GM04503 (cell line): ENCODE measurements at regions not wholly inside any gene's neighbourhood (a gene's known extent, or its start where the extent isn't known, plus 50 kb on each side); places are given as distances from the start of the nearest gene placed in this dataset.
"Not testable (repeated sequence)": the region's sequence is repeated elsewhere in the genome, so short reads cannot be mapped to it uniquely, and the experiment has no call there.

Source experiments
- DNase-seq: peaks from one replicate; pipeline ENCODE4 v3.0.0-alpha.2; 2012; ENCODE audit warnings: low read depth

GRCh38 chr16:75924397-75924796 is 198.1 kb upstream of the CPHXL start:
- no peak for DNase-seq

GRCh38 chr16:75927810-75928209 is 201.5 kb upstream of the CPHXL start:
- DNase-seq, result no peak

GRCh38 chr16:75928295-75928694 is 202.0 kb upstream of the CPHXL start:
- DNase-seq, result no peak

- DNase-seq, result no peak
Measured at GRCh38 chr16:75929046-75929445, 202.8 kb upstream of the CPHXL start.

GRCh38 chr16:75931043-75931442 is 204.8 kb upstream of the CPHXL start:
- no peak for DNase-seq

- no peak for DNase-seq
Measured at GRCh38 chr16:75931970-75932369, 205.7 kb upstream of the CPHXL start.

- no peak for DNase-seq
Measured at GRCh38 chr16:75938818-75939217, 212.5 kb upstream of the CPHXL start.

- DNase-seq, result no peak
Measured at GRCh38 chr16:75942351-75942750, 216.1 kb upstream of the CPHXL start.

GRCh38 chr16:75942936-75943335 is 216.6 kb upstream of the CPHXL start:
- DNase-seq, result no peak

- no peak for DNase-seq
Measured at GRCh38 chr16:75943705-75944514, 217.6 kb upstream of the CPHXL start.

GRCh38 chr16:75945916-75946457 is 219.7 kb upstream of the CPHXL start:
- DNase-seq, result no peak

GRCh38 chr16:75947626-75948239 is 221.4 kb upstream of the CPHXL start:
- DNase-seq, result no peak

GRCh38 chr16:75948441-75948840 is 222.2 kb upstream of the CPHXL start:
- no peak for DNase-seq

- DNase-seq, result no peak
Measured at GRCh38 chr16:75948886-75949285, 222.6 kb upstream of the CPHXL start.

GRCh38 chr16:75952124-75952523 is 225.8 kb upstream of the CPHXL start:
- DNase-seq, result no peak

- no peak for DNase-seq
Measured at GRCh38 chr16:75957870-75958269, 231.6 kb upstream of the CPHXL start.

GRCh38 chr16:75965504-75966374 is 239.4 kb upstream of the CPHXL start:
- DNase-seq, result no peak

- DNase-seq, result not testable (repeated sequence)
Measured at GRCh38 chr16:75969120-75969519, 242.8 kb upstream of the CPHXL start.

- DNase-seq, result no peak
Measured at GRCh38 chr16:75971334-75971733, 245.0 kb upstream of the CPHXL start.

- no peak for DNase-seq
Measured at GRCh38 chr16:75983296-75983695, 257.0 kb upstream of the CPHXL start.

- no peak for DNase-seq
Measured at GRCh38 chr16:75983741-75984381, 257.6 kb upstream of the CPHXL start.

GRCh38 chr16:75987323-75987722 is 261.0 kb upstream of the CPHXL start:
- DNase-seq, result no peak
